Thoracic aorta (tissue), 2 donors: ENCODE measurements at regions not wholly inside any gene's neighbourhood (a gene's known extent, or its start where the extent isn't known, plus 50 kb on each side); places are given as distances from the start of the nearest gene placed in this dataset.

Experiments used
- ATAC-seq: fragments of 150-250 bp; one replicate; pipeline ENCODE4 v1.8.0; 2017; ENCODE audit warnings: low read depth; ENCODE audit not compliant: insufficient number of reproducible peaks, low FRiP score
- DNase-seq: peaks from one replicate; pipeline ENCODE4 v3.0.0-alpha.2; 2020; ENCODE audit warnings: low spot score
- H3K27ac ChIP-seq, 2 donors: fragments of 200-600 bp; sonication (generic); 1 replicate in 1 of 2; 2 replicates in 1 of 2; pipeline ENCODE4 v1.5.1; 2016; ENCODE audit warnings: mild to moderate bottlenecking in 2 of 2, moderate library complexity in 2 of 2
- H3K27me3 ChIP-seq: fragments of 200-600 bp; sonication (generic); replicated peaks from 2 replicates; pipeline ENCODE4 v1.6.0; 2016; ENCODE audit warnings: mild to moderate bottlenecking; ENCODE audit not compliant: insufficient read depth
- H3K36me3 ChIP-seq: fragments of 200-600 bp; sonication (generic); one replicate; pipeline ENCODE4 v1.5.1; 2016
- H3K4me1 ChIP-seq, 2 donors: fragments of 200-600 bp; sonication (generic); 1 replicate in 1 of 2; 2 replicates in 1 of 2; pipeline versions ENCODE4 v1.5.1 to v1.6.0; 2016; ENCODE audit warnings: low read depth in 2 of 2, mild to moderate bottlenecking in 1 of 2; ENCODE audit not compliant: control insufficient read depth in 1 of 2
- H3K4me3 ChIP-seq: fragments of 200-600 bp; sonication (generic); 2 replicates; pipeline ENCODE4 v1.5.1; 2016; ENCODE audit warnings: mild to moderate bottlenecking
- H3K9me3 ChIP-seq: fragments of 200-600 bp; sonication (generic); 2 replicates; pipeline ENCODE4 v1.5.1; 2016
- CTCF ChIP-seq: fragments of 200-600 bp; sonication (generic); IDR thresholded peaks from one replicate; pipeline ENCODE4 v1.5.1; 2019; ENCODE audit warnings: antibody characterized with exemption

GRCh38 chr15:36498916-36499315 is 80.5 kb upstream of the CDIN1 start:
- H3K4me3 ChIP-seq = peak overlapping the region; percentile 8
- no peak for DNase-seq
- H3K9me3 ChIP-seq = no peaks in the 10 kb centered on the region
- no peak for ATAC-seq
- no peaks in the 10 kb centered on the region for H3K27me3 ChIP-seq
- TF ChIP-seq CTCF = no peak
- no peaks in the 10 kb centered on the region for H3K36me3 ChIP-seq
- peaks cover 9 to 35% of the 10 kb centered on the region in 2 donors for H3K4me1 ChIP-seq
- no peak overlapping the region for H3K27ac ChIP-seq

GRCh38 chr15:36499412-36500389 is 79.7 kb upstream of the CDIN1 start:
- ATAC-seq (no peak), DNase-seq (no peak)
- TF ChIP-seq CTCF = no peak
- H3K27ac ChIP-seq = no peak overlapping the region
- H3K9me3 ChIP-seq = no peaks in the 10 kb centered on the region
- H3K4me3 ChIP-seq = no peak overlapping the region
- H3K4me1 ChIP-seq = peaks cover 9 to 35% of the 10 kb centered on the region in 2 donors
- no peaks in the 10 kb centered on the region for H3K27me3 ChIP-seq
- no peaks in the 10 kb centered on the region for H3K36me3 ChIP-seq

GRCh38 chr15:36501063-36501678 is 78.3 kb upstream of the CDIN1 start:
- ATAC-seq = no peak
- peak overlapping the region in 1 of 2 donors; percentile 36 for H3K27ac ChIP-seq
- H3K36me3 ChIP-seq = no peaks in the 10 kb centered on the region
- peak; percentile 72 for TF ChIP-seq CTCF
- peak overlapping the region; percentile 16 for H3K4me3 ChIP-seq
- H3K4me1 ChIP-seq = peaks cover 9 to 35% of the 10 kb centered on the region in 2 donors
- H3K9me3 ChIP-seq = no peaks in the 10 kb centered on the region
- H3K27me3 ChIP-seq = no peaks in the 10 kb centered on the region
- DNase-seq = no peak

GRCh38 chr15:36502509-36502908 is 76.9 kb upstream of the CDIN1 start:
- H3K27me3 ChIP-seq = no peaks in the 10 kb centered on the region
- no peak for DNase-seq
- H3K36me3 ChIP-seq = no peaks in the 10 kb centered on the region
- H3K4me3 ChIP-seq = no peak overlapping the region
- TF ChIP-seq CTCF = no peak
- no peaks in the 10 kb centered on the region for H3K9me3 ChIP-seq
- ATAC-seq = no peak
- peaks cover 9 to 35% of the 10 kb centered on the region in 2 donors for H3K4me1 ChIP-seq
- H3K27ac ChIP-seq = no peak overlapping the region

- Histone ChIP-seq H3K36me3 (no peaks in the 10 kb centered on the region), H3K9me3 (no peaks in the 10 kb centered on the region), H3K4me1 (peaks cover 0 to under 1% of the 10 kb centered on the region in 2 donors), H3K27ac (no peak overlapping the region), H3K27me3 (no peaks in the 10 kb centered on the region), H3K4me3 (no peak overlapping the region)
- ATAC-seq = no peak
- DNase-seq = no peak
- no peak for TF ChIP-seq CTCF
These were observed 72.6 kb upstream of the CDIN1 start for GRCh38 chr15:36506733-36507356.
